A549 (cell line): ENCODE measurements at regions not wholly inside any gene's neighbourhood (a gene's known extent, or its start where the extent isn't known, plus 50 kb on each side); places are given as distances from the start of the nearest gene placed in this dataset.

ENCODE experiments used
- ATAC-seq, 2 experiments: fragments of 200-7000 bp in 1 of 2; fragments of >200 bp in 1 of 2; cut with Nextera tagmentation in 1 of 2; cut with Tn5 transposase in 1 of 2; 3 replicates each; pipeline versions ENCODE4 v1.8.0 to v1.9.1; 2018 to 2020; ENCODE audit warnings: mild to moderate bottlenecking in 1 of 2, moderate library complexity in 1 of 2
- CTCF ChIA-PET: fragments of 300-600 bp; sonication (Branson Sonifier 250); formaldehyde crosslinking; extraction: SDS; loops from one replicate; lab custom pipeline; 2021; ENCODE audit warnings: antibody characterized with exemption, inconsistent platforms; lab: Yijun Ruan, JAX
- POLR2A ChIA-PET: fragments of 350-600 bp; formaldehyde crosslinking; extraction: SDS; loops from one replicate; lab custom pipeline; 2021; ENCODE audit warnings: antibody characterized with exemption, inconsistent platforms; lab: Yijun Ruan, JAX
- DNase-seq, 2 experiments: peaks; one replicate each; pipeline versions ENCODE4 v3.0.0 to v3.0.0-alpha.2; 2011 to 2016; ENCODE audit warnings: low read depth in 1 of 2, low spot score in 1 of 2
- FAIRE-seq: peaks from 2 replicates; lab custom pipeline; 2011; peaks lifted over from hg19 to GRCh38; lab: Jason Lieb, UNC
- H3K27ac ChIP-seq, 2 experiments: fragments of >200 bp; sonication (Bioruptor Twin); formaldehyde crosslinking; 3 replicates each; pipeline ENCODE4 v1.5.1; 2016 to 2017
- H3K4me1 ChIP-seq: fragments of >200 bp; sonication (Bioruptor Twin); formaldehyde crosslinking; 3 replicates; pipeline ENCODE4 v1.6.1; 2016
- H3K4me2 ChIP-seq: fragments of >200 bp; sonication (Bioruptor Twin); formaldehyde crosslinking; 3 replicates; pipeline ENCODE4 v1.6.1; 2016
- H3K4me3 ChIP-seq: fragments of >200 bp; sonication (Bioruptor Twin); formaldehyde crosslinking; 3 replicates; pipeline ENCODE4 v1.5.1; 2016
- H3K9me3 ChIP-seq: fragments of >200 bp; sonication (Bioruptor Twin); formaldehyde crosslinking; 3 replicates; pipeline ENCODE4 v1.6.1; 2016
- BHLHE40 ChIP-seq: IDR thresholded peaks from 2 replicates; pipeline ENCODE4 v1.6.1; 2012; ENCODE audit warnings: low read depth, low read length, inconsistent platforms
- CBX2 ChIP-seq: fragments of 200-600 bp; sonication (generic); IDR thresholded peaks from 2 replicates; pipeline ENCODE4 v1.6.1; 2016; ENCODE audit warnings: low read depth, mild to moderate bottlenecking, borderline replicate concordance
- E2F6 ChIP-seq: IDR thresholded peaks from 2 replicates; pipeline ENCODE4 v1.6.1; 2012; ENCODE audit warnings: low read depth, borderline replicate concordance
- EHMT2 ChIP-seq: fragments of 200-600 bp; sonication (generic); IDR thresholded peaks from 2 replicates; pipeline ENCODE4 v1.6.1; 2016; ENCODE audit warnings: antibody characterized with exemption, low read depth, mild to moderate bottlenecking, moderate library complexity
- FOSB ChIP-seq: fragments of 250-450 bp; sonication (Bioruptor Pico); IDR thresholded peaks from 2 replicates; pipeline ENCODE4 v1.5.0; 2020; ENCODE audit warnings: mild to moderate bottlenecking, moderate library complexity
- HMGXB4 ChIP-seq: fragments of 250-450 bp; sonication (Bioruptor Pico); IDR thresholded peaks from 2 replicates; pipeline ENCODE4 v1.5.0; 2021; ENCODE audit warnings: mild to moderate bottlenecking, moderate library complexity, borderline replicate concordance
- KDM1A ChIP-seq: fragments of 200-600 bp; sonication (generic); IDR thresholded peaks from 2 replicates; pipeline ENCODE4 v1.6.1; 2016; ENCODE audit warnings: low read depth, mild to moderate bottlenecking
- MAFK ChIP-seq: fragments of 450-650 bp; IDR thresholded peaks from 2 replicates; pipeline ENCODE4 v1.6.1; 2014; ENCODE audit not compliant: partially characterized antibody
- MAX ChIP-seq: IDR thresholded peaks from 2 replicates; pipeline ENCODE4 v1.6.1; 2012
- NFE2L2 ChIP-seq: fragments of 150-350 bp; conservative IDR thresholded peaks from 2 replicates; pipeline ENCODE4 v1.6.1; 2014; ENCODE audit warnings: low read length
- POLR2AphosphoS2 ChIP-seq: conservative IDR thresholded peaks from 2 replicates; pipeline ENCODE4 v1.6.1; 2012; ENCODE audit warnings: low read length, improper control_type of control experiment, inconsistent platforms
- RAD21 ChIP-seq, 2 experiments: fragments of >200 bp in 1 of 2; sonication (Bioruptor Twin) in 1 of 2; formaldehyde crosslinking in 1 of 2; IDR thresholded peaks in 1 of 2; conservative IDR thresholded peaks in 1 of 2; 2 replicates in 1 of 2; 3 replicates in 1 of 2; pipeline ENCODE4 v1.6.1; 2012 to 2018; ENCODE audit warnings: inconsistent platforms in 1 of 2
- RCOR1 ChIP-seq: fragments of 150-350 bp; IDR thresholded peaks from 2 replicates; pipeline ENCODE4 v1.6.1; 2014; ENCODE audit warnings: antibody characterized with exemption, low read length, low read depth
- RFX5 ChIP-seq: fragments of 450-650 bp; IDR thresholded peaks from 2 replicates; pipeline ENCODE4 v1.7.1; 2014; ENCODE audit warnings: antibody characterized with exemption, mild to moderate bottlenecking, moderate library complexity
- RNF2 ChIP-seq: fragments of 200-600 bp; sonication (generic); IDR thresholded peaks from 2 replicates; pipeline ENCODE4 v1.6.1; 2016; ENCODE audit warnings: low read depth, mild to moderate bottlenecking, antibody characterized with exemption, moderate library complexity, borderline replicate concordance
- SMC3 ChIP-seq: fragments of >200 bp; sonication (Bioruptor Twin); formaldehyde crosslinking; IDR thresholded peaks from 3 replicates; pipeline ENCODE4 v1.6.1; 2018; ENCODE audit warnings: inconsistent platforms
- TP53 ChIP-seq: fragments of 250-450 bp; sonication (Bioruptor Pico); IDR thresholded peaks from 2 replicates; pipeline ENCODE4 v1.5.0; 2021; ENCODE audit warnings: mild to moderate bottlenecking, moderate library complexity
- ZFP36 ChIP-seq: fragments of 450-650 bp; IDR thresholded peaks from 2 replicates; pipeline ENCODE4 v1.6.1; 2014; ENCODE audit warnings: borderline replicate concordance; ENCODE audit not compliant: partially characterized antibody
- ZNF302 ChIP-seq: fragments of 250-450 bp; sonication (Bioruptor Pico); IDR thresholded peaks from 2 replicates; pipeline ENCODE4 v1.9.0; 2021; ENCODE audit warnings: inconsistent platforms, mild to moderate bottlenecking, moderate library complexity
- ZSCAN20 ChIP-seq: fragments of 250-450 bp; sonication (Bioruptor Pico); IDR thresholded peaks from 2 replicates; pipeline ENCODE4 v1.8.0; 2022; ENCODE audit warnings: mild to moderate bottlenecking, moderate library complexity
- WGBS: methylation state at CpG from one replicate; pipeline ENCODE4 v1.1.6; 2017; ENCODE audit errors: missing lambda C conversion rate; 5-methylcytosine and 5-hydroxymethylcytosine counted together

- no peak for TF ChIP-seq TP53 (CRISPR knock-in tag)
- no peak for TF ChIP-seq ZNF302
- no peak for TF ChIP-seq NFE2L2
- no peak for TF ChIP-seq ZSCAN20 (CRISPR knock-in tag)
- TF ChIP-seq MAFK, result peak; percentile 11
- H3K9me3 ChIP-seq, result no peaks in the 10 kb centered on the region
- no peak for FAIRE-seq
- H3K4me3 ChIP-seq, result no peak overlapping the region
- ATAC-seq, result no peak
- H3K4me2 ChIP-seq, result no peak overlapping the region
- H3K27ac ChIP-seq, result no peak overlapping the region
- POLR2A ChIA-PET, result interaction anchor here (0.6 kb wide), 1 partner anchor 50 kb away, joined by 5 read pairs; no protein-coding TSS in a partner anchor
- CTCF ChIA-PET, result no interaction called here
- DNase-seq, result no peak
- WGBS, result 36% methylated on average over 7 of the region's 7 CpGs
- H3K4me1 ChIP-seq, result no peaks in the 10 kb centered on the region
Observed at GRCh38 chr16:79422064-79422463, 178.5 kb downstream of the MAF start.

- Histone ChIP-seq H3K4me2 (no peak overlapping the region), H3K4me1 (no peaks in the 10 kb centered on the region), H3K9me3 (no peaks in the 10 kb centered on the region), H3K27ac (no peak overlapping the region), H3K4me3 (no peak overlapping the region)
- TF ChIP-seq MAX, result no peak
- no peak for TF ChIP-seq ZFP36
- DNase-seq, result no peak
- FAIRE-seq, result no peak
- ChIA-PET POLR2A (no interaction called here), CTCF (no interaction called here)
- WGBS, result 59% methylated on average over 7 of the region's 7 CpGs
- no peak for ATAC-seq
Observed at GRCh38 chr16:79421126-79421525, 179.4 kb downstream of the MAF start.

GRCh38 chr16:79420493-79420892, 180.0 kb downstream of the MAF start:
- ChIA-PET CTCF (no interaction called here), POLR2A (no interaction called here)
- FAIRE-seq (no peak), ATAC-seq (no peak), DNase-seq (no peak)
- TF ChIP-seq BHLHE40 (no peak), CBX2 (no peak), RCOR1 (no peak), NFE2L2 (no peak), POLR2AphosphoS2 (no peak), FOSB (CRISPR knock-in tag) (no peak), ZSCAN20 (CRISPR knock-in tag) (no peak), RNF2 (no peak), EHMT2 (no peak), E2F6 (no peak), HMGXB4 (no peak), ZFP36 (no peak)
- no peak overlapping the region for H3K4me2 ChIP-seq
- H3K4me1 ChIP-seq, result no peaks in the 10 kb centered on the region
- H3K4me3 ChIP-seq, result no peak overlapping the region
- no peak overlapping the region for H3K27ac ChIP-seq
- no peaks in the 10 kb centered on the region for H3K9me3 ChIP-seq
- WGBS, result 75% methylated on average over 12 of the region's 13 CpGs

- no peak overlapping the region for H3K4me2 ChIP-seq
- DNase-seq (no peak), ATAC-seq (no peak), FAIRE-seq (no peak)
- H3K9me3 ChIP-seq, result no peaks in the 10 kb centered on the region
- no peak overlapping the region for H3K4me3 ChIP-seq
- TF ChIP-seq RAD21 (conservative IDR thresholded peaks at IDR 0.05 in 1 of 2, IDR thresholded peaks at IDR 0.05 in 1 of 2) (no peak), SMC3 (no peak), MAFK (peak; percentile 6), KDM1A (no peak), RFX5 (no peak), TP53 (CRISPR knock-in tag) (no peak)
- ChIA-PET CTCF (no interaction called here), POLR2A (no interaction called here)
- 58% methylated on average over 6 of the region's 6 CpGs for WGBS
- no peak overlapping the region for H3K27ac ChIP-seq
- H3K4me1 ChIP-seq, result no peaks in the 10 kb centered on the region
Observed at GRCh38 chr16:79419148-79419547, 181.4 kb downstream of the MAF start.
